NCI-H82 treated with DMSO at 0.1 percent for 48 hours (cell line): ENCODE measurements at regions not wholly inside any gene's neighbourhood (a gene's known extent, or its start where the extent isn't known, plus 50 kb on each side); places are given as distances from the start of the nearest gene placed in this dataset.
"Not testable (repeated sequence)": the region's sequence is repeated elsewhere in the genome, so short reads cannot be mapped to it uniquely, and the experiment has no call there.

ENCODE experiments used
- DNase-seq: peaks from one replicate; lab custom pipeline; 2025; ENCODE audit not compliant: unreplicated experiment; lab: John Stamatoyannopoulos, UW

DNA sequence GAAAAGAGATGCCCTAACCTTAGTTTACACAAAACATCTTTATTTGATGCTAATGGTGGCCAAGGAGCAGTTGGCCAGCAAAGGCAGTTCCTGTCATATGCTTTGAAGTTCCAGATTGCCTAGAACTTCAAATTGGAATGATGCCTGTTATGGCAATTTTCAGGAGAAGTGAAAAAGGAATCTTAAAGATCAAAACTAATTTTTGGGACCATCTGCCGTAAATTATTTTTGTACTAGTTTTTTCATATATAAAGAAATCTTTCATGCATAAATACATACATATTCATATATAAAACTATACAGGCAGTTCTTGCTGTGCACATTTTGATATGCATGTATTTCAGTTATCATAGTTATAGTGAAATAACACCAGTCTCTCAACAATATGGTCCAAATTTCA, 1185.6 kb upstream of the FAM98A start:
- no peak for DNase-seq

DNA sequence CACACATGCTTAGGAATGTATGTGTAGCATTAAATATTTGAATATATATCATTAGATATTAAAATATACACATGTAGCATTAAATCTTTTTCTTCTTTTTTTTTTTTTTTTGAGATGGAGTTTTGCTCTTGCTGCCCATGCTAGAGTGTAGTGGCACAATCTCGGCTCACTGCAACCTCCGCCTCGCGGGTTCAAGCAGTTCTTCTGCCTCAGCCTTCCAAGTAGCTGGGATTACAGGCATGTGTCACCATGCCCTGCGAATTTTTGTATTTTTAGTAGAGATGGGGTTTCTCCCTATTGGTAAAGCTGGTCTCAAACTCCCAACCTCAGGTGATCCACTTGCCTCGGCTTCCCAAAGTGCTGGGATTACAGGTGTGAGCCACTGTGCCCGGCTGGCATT, 1151.6 kb upstream of the FAM98A start:
- DNase-seq, result not testable (repeated sequence)

GRCh38 chr2:34747643-34748042, 1148.5 kb upstream of the FAM98A start:
- no peak for DNase-seq

GRCh38 chr2:34738691-34739090, 1139.6 kb upstream of the FAM98A start:
- DNase-seq, result peak; percentile 8

GRCh38 chr2:34737146-34737545, 1138.0 kb upstream of the FAM98A start:
- DNase-seq, result no peak

GRCh38 chr2:34736482-34736881, 1137.4 kb upstream of the FAM98A start:
- DNase-seq, result no peak

- DNase-seq, result no peak
These were observed 1135.6 kb upstream of the FAM98A start for GRCh38 chr2:34734662-34735061.

DNA sequence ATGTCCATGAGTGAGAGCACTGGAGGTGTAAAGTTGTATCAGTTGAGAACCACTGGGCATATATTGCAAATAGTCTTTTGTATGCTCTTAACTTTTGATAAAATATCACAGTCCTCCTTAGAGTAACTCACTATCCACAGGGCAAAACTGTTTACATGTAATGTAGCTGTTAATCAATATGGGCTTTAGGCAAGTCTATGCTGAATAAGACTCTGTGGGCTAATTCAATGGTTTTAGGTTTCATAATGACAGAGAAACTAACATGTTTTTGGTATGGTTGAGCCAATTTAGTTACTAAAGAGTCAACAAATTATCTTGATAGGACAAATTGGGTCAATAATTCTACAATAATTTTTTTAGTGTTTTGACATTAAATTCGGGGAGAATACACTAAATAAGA, 1134.9 kb upstream of the FAM98A start:
- no peak for DNase-seq

- no peak for DNase-seq
These were observed 1132.2 kb upstream of the FAM98A start for GRCh38 chr2:34731292-34731691.

DNA sequence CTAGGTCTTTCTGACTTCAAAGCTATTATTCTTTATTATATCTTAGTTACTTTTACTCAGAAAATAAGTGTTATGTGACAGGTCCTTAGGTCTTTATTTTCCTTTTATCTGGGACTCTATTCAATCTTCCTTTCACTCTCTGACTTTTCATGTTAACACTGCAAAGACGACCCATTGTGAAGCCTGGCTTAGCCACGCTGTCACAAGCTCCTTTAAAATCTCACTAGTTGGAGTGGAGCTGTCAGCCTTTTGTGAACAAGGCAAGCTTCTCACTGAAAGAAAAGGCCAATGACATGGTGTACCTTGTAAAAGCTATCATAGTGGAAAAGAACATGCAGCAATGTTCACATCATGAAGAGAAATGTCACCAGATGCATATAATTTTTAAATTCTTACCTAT, 1130.7 kb upstream of the FAM98A start:
- no peak for DNase-seq

GRCh38 chr2:34724107-34724506, 1125.0 kb upstream of the FAM98A start:
- no peak for DNase-seq

DNA sequence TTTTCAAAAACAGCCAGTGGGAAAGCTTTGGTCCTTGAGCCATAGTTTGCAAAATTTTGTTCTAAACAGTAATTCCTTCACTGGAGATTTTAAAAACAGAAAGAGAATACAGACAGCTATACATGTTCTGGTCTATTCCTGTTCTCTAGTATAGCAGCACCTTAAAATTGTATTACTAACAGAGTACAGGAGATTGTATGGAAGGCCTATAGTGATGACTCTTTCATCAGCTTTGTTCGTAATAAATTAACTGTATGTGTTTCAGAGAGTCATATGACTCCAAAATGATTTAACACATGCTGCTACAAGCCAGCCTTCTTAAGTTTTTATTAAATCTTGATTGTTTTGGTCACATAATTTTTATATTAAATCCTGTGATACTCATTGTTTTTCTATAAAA, 1124.6 kb upstream of the FAM98A start:
- DNase-seq, result no peak

DNA sequence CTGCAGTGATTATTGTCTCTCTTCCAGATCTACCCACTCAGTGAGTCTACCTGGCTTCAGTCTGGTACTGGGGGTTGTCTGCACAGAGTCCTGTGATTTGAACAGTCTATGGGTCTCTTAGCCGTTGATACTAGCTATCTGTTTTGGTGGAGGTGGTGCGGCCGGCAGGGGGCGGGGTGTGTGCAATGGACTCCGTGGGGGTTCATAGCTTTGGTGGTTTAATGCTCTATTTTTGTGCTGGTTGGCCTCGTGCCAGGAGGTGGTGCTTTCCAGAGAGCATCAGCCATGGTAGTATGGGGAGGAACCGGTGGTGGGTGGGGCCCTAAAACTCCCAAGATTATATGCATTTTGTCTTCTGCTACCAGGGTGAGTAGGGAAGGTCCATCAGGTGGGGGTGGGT, 1120.1 kb upstream of the FAM98A start:
- no peak for DNase-seq

- DNase-seq, result no peak
These were observed 1106.6 kb upstream of the FAM98A start for GRCh38 chr2:34705551-34706247.

DNA sequence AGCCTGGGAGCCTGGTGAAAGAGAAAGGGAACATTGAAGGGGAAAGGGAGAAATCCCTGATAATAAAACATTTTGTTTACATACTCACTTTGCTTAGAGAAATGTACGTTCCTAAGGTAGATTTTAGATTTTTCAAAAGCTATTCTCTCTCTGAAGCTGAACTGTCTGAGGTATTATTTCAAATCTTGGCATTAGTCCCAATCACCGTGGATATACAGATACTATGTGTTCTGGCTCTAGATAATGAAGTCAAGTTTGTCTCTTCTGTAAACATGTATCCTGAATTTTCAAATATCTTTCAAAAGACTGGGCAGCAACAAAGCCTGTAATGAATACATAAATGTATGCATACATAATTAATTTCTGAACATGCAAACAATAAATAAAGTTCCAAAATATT, 1104.2 kb upstream of the FAM98A start:
- no peak for DNase-seq

- not testable (repeated sequence) for DNase-seq
These were observed 1103.3 kb upstream of the FAM98A start for GRCh38 chr2:34702391-34702790.

GRCh38 chr2:34677591-34677990, 1078.5 kb upstream of the FAM98A start:
- DNase-seq, result not testable (repeated sequence)

DNA sequence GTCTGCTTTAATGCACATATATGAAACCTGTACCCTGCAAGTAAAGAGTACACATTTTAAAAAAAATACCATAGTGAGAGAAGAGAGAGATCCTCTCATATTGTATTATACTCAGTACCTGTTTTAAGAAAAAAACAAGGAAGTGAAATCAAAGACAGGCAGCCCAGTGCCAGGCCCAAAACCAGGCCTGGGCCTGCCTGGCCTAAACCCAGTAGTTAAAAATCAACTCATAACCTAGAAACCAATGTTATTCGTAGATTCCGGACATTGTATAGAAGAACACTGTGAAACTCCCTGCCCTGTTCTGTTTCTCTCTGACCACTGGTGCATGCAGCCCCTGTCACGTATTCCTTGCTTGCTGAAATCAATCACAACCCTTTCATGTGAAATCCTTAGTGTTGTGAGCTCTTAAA, 1078.0 kb upstream of the FAM98A start:
- DNase-seq, result not testable (repeated sequence)

DNA sequence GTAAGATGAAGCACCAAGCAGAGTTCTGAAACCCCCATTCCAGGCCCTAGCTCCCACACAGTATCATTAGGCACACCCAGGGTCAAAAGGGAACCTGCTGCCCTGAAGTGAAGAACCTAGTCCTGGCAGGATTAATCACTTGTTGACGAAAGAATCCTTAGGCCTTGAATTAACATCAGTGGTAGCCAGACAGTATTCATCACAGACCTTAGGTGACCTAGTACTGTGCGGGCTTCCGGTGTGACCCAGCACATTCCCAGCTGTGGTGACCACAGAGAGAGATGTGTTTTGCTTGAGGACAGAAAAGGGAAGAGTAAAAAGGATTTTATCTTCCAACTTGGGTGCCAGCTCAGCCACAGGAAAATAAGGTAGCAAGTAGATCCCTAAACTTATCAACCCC, 1071.4 kb upstream of the FAM98A start:
- DNase-seq, result no peak

- DNase-seq, result no peak
These were observed 1067.7 kb upstream of the FAM98A start for GRCh38 chr2:34666821-34667220.

DNA sequence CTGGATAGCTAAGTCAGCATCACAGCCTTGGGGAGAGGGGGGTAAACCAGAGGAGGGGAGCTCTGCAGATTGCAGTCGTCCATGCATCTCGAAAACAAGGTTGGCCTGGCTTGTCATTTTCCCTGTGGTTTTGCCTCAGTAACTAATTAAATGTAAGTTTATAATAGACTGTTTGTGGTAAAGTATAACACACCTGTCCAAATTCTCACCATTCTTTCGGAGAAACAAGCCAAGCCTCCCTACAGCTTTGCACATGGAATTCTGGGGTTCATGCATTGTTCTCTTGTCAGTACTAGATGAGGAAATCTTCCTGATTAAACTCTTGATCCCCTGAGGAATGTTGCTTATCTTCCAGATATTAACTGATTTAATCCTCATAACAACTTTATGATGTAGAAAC, 1065.2 kb upstream of the FAM98A start:
- no peak for DNase-seq

DNA sequence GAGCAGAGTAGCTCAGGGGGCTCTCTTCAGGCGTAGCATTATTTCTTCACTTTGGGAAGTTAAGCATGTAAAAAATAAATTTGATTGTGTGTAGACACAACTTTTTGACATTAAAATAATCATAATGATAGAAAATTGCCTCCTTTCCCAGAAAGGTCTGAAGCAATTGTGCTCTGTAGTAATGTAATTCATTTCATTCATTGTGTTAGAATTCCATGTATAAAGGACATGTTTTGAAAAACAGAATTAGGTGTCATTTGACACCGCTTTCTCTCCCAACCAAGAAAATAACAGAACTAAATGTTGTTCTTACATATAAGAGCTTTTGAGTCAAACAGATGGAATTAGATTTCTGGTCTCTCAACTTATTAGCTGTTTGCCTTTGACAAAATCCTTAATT, 1064.2 kb upstream of the FAM98A start:
- no peak for DNase-seq

DNA sequence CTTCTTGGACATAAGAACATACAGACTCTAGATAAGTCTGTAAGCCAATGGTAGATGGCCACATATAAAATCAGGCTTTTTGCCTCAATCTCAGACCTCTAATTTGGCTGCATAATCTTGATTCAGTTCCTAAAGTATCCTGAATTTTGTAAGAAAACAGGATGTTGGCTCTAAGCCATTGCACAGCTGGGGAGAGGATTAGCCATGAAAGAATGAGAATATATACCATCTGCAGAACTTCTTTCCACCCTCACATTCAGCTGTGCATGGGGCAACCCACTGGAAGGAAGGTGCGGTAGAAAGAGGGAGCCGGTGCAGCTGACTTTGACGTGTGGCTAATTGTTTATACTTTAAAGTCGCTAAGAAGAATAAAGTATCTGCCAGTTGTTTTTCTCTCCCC, 1061.6 kb upstream of the FAM98A start:
- DNase-seq, result peak; percentile 19
